Right atrium auricular region (tissue), 2 donors: ENCODE measurements at regions not wholly inside any gene's neighbourhood (a gene's known extent, or its start where the extent isn't known, plus 50 kb on each side); places are given as distances from the start of the nearest gene placed in this dataset.

Experiments used
- DNase-seq: peaks from one replicate; pipeline ENCODE4 v3.0.0-alpha.2; 2019; ENCODE audit warnings: low spot score
- H3K27ac ChIP-seq, 2 donors: fragments of 200-600 bp; sonication (generic); 1 replicate in 1 of 2; 2 replicates in 1 of 2; pipeline ENCODE4 v1.5.1; 2016 to 2019
- H3K27me3 ChIP-seq, 2 donors: fragments of 200-600 bp; sonication (generic); one replicate each; pipeline versions ENCODE4 v1.5.1 to v1.6.0; 2017 to 2019
- H3K36me3 ChIP-seq: fragments of 200-600 bp; sonication (generic); one replicate; pipeline ENCODE4 v1.5.1; 2016
- H3K4me1 ChIP-seq, 2 donors: fragments of 200-600 bp; sonication (generic); one replicate each; pipeline versions ENCODE4 v1.5.1 to v1.6.0; 2017 to 2019
- H3K4me3 ChIP-seq, 2 donors: fragments of 200-600 bp; sonication (generic); 1 replicate in 1 of 2; 2 replicates in 1 of 2; pipeline ENCODE4 v1.5.1; 2017 to 2019; ENCODE audit warnings: mild to moderate bottlenecking in 1 of 2, moderate library complexity in 1 of 2
- H3K9me3 ChIP-seq, 2 donors: fragments of 200-600 bp; sonication (generic); one replicate each; pipeline ENCODE4 v1.5.1; 2019
- TF ChIP-seq, protein P1 (sequence below), 2 donors: fragments of 200-600 bp; sonication (generic); IDR thresholded peaks; one replicate each; pipeline ENCODE4 v1.5.1; 2019; ENCODE audit warnings: antibody characterized with exemption in 2 of 2

DNA sequence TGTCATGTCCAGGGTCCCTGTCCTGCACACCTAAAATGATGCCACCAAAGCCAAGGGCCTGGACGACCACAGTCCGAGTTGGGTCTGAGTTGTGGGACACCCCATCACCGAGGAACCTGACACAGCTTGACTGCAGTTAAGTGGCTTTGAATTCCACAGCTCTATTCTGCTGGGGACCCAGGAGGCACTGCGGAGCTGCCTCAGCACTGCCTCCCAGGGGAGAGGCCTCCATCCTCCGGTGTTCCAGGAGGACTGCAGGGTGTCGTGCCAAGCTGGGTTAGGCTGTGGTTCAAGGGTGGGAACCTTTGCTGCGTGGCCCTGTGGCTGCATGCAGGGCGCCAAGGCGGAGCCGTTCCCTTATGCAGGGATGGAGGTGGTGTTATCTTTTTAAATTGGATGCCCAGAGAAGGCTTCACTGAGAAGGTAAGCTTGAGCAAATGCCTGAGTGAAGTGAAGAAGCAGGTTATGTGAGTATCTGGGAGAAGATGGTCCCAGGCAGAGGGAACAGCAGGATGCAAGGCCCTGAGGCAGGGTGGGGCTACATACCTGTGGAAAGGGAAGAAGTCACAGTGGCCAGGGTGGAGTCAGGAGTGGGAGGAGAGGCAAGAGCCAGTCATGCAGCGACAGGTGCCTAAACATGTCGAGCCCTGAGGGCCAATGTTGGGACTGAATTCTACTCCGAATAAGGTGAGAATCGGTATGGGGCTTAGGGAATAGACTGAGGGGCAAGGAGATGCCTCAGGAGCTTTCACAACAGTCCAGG, 144.8 kb downstream of the TPRA1 start:
- no peaks in the 10 kb centered on the region for H3K9me3 ChIP-seq
- no peak overlapping the region for H3K4me3 ChIP-seq
- TF ChIP-seq, protein P1, sequence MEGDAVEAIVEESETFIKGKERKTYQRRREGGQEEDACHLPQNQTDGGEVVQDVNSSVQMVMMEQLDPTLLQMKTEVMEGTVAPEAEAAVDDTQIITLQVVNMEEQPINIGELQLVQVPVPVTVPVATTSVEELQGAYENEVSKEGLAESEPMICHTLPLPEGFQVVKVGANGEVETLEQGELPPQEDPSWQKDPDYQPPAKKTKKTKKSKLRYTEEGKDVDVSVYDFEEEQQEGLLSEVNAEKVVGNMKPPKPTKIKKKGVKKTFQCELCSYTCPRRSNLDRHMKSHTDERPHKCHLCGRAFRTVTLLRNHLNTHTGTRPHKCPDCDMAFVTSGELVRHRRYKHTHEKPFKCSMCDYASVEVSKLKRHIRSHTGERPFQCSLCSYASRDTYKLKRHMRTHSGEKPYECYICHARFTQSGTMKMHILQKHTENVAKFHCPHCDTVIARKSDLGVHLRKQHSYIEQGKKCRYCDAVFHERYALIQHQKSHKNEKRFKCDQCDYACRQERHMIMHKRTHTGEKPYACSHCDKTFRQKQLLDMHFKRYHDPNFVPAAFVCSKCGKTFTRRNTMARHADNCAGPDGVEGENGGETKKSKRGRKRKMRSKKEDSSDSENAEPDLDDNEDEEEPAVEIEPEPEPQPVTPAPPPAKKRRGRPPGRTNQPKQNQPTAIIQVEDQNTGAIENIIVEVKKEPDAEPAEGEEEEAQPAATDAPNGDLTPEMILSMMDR (IDR thresholded peaks at IDR 0.05): no peak
- H3K4me1 ChIP-seq: no peaks in the 10 kb centered on the region
- H3K27me3 ChIP-seq: no peaks in the 10 kb centered on the region
- DNase-seq: no peak
- no peak overlapping the region for H3K27ac ChIP-seq
- no peaks in the 10 kb centered on the region for H3K36me3 ChIP-seq

- TF ChIP-seq, protein P1 (IDR thresholded peaks at IDR 0.05): no peak
- no peak for DNase-seq
- Histone ChIP-seq H3K9me3 (no peaks in the 10 kb centered on the region), H3K4me3 (no peak overlapping the region), H3K27me3 (no peaks in the 10 kb centered on the region), H3K27ac (no peak overlapping the region), H3K4me1 (no peaks in the 10 kb centered on the region), H3K36me3 (no peaks in the 10 kb centered on the region)
Observed at GRCh38 chr3:127444761-127445160, 145.8 kb downstream of the TPRA1 start.

- H3K27ac ChIP-seq: no peak overlapping the region
Observed at GRCh38 chr3:127443581-127444375, 146.8 kb downstream of the TPRA1 start.

GRCh38 chr3:127442506-127442905, 148.0 kb downstream of the TPRA1 start:
- H3K27me3 ChIP-seq: no peaks in the 10 kb centered on the region
- H3K36me3 ChIP-seq: no peaks in the 10 kb centered on the region
- H3K4me3 ChIP-seq: no peak overlapping the region
- H3K27ac ChIP-seq: no peak overlapping the region
- no peak for DNase-seq
- no peaks in the 10 kb centered on the region for H3K9me3 ChIP-seq
- H3K4me1 ChIP-seq: no peaks in the 10 kb centered on the region
- TF ChIP-seq, protein P1 (IDR thresholded peaks at IDR 0.05): no peak

More at GRCh38 chr3:127443581-127444375, 146.8 kb downstream of the TPRA1 start:
- no peaks in the 10 kb centered on the region for H3K27me3 ChIP-seq
- no peaks in the 10 kb centered on the region for H3K4me1 ChIP-seq
- no peaks in the 10 kb centered on the region for H3K36me3 ChIP-seq
- TF ChIP-seq, protein P1 (IDR thresholded peaks at IDR 0.05): no peak
- no peaks in the 10 kb centered on the region for H3K9me3 ChIP-seq
- no peak for DNase-seq
- no peak overlapping the region for H3K4me3 ChIP-seq

DNA sequence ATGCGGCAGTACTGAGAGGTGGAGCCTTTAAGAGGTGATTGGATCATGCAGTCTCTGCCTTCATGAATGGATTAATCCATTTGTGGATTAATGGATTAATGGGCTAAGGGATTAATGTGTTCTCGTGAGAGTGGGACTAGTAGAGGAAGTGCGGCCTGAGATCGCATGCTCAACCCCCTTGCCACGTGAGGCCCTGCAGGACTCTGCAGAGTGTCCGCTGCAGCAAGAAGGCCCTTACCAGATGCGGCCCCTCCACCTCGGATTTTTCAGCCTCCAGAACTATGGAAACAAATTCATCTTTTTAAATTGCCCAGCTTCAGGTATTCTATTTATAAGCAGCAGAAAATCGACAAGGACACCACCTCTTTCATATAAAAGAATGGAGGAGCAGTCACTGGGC, 148.8 kb downstream of the TPRA1 start:
- Histone ChIP-seq H3K27me3 (no peaks in the 10 kb centered on the region), H3K9me3 (no peaks in the 10 kb centered on the region), H3K4me3 (no peak overlapping the region), H3K36me3 (no peaks in the 10 kb centered on the region), H3K4me1 (no peaks in the 10 kb centered on the region), H3K27ac (no peak overlapping the region)
- TF ChIP-seq, protein P1 (IDR thresholded peaks at IDR 0.05): no peak
- no peak for DNase-seq
